ENCODE measurements at regions not wholly inside any gene's neighbourhood (a gene's known extent, or its start where the extent isn't known, plus 50 kb on each side); places are given as distances from the start of the nearest gene placed in this dataset.
"Not testable (repeated sequence)": the region's sequence is repeated elsewhere in the genome, so short reads cannot be mapped to it uniquely, and the experiment has no call there.

- no peaks in the 10 kb centered on the region for H3K27me3 ChIP-seq (replicated peaks in 1 of 7)
- no peak for DNase-seq
- no peaks in the 10 kb centered on the region for H3K4me1 ChIP-seq
- TF ChIP-seq POLR2AphosphoS5 (IDR thresholded peaks at IDR 0.05) = no peak
- H3K36me3 ChIP-seq = no peaks in the 10 kb centered on the region
- peaks cover 0 to 29% (median 0%) of the 10 kb centered on the region in 8 donors for H3K9me3 ChIP-seq
- H3K4me3 ChIP-seq = no peak overlapping the region
- H3K27ac ChIP-seq = no peak overlapping the region
- intact Hi-C loops (cut with DNase I; ENCODE audit: low total_unique reads) = no loop called here
Measured at GRCh38 chr12:33026791-33027190, 130.2 kb upstream of the PKP2 start.

DNA sequence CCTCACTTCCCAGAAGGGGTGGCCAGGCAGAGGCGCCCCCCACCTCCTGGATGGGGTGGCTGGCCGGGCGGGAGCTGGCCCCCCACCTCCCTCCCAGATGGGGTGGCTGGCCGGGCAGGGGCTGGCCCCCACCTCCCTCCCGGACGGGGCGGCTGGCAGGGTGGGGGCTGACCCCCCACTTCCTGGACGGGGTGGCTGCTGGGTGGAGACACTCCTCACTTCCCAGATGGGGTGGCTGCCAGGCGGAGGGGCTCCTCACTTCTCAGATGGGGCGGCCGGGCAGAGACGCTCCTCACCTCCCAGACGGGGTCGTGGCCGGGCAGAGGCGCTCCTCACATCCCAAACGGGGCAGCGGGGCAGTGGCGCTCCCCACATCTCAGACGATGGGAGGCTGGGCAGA, 126.1 kb upstream of the PKP2 start:
- DNase-seq; H3K4me3 ChIP-seq; intact Hi-C loops (cut with DNase I; ENCODE audit: low total_unique reads); H3K27ac ChIP-seq; H3K36me3 ChIP-seq; H3K4me1 ChIP-seq; H3K27me3 ChIP-seq (replicated peaks in 1 of 7): not testable (repeated sequence)
- peaks cover 0 to 47% (median 22%) of the 10 kb centered on the region in 8 donors for H3K9me3 ChIP-seq
- WGBS, 5 donors = 83 to 94% (median 91%) methylated on average over 9 to 20 of the region's 20 CpGs

DNA sequence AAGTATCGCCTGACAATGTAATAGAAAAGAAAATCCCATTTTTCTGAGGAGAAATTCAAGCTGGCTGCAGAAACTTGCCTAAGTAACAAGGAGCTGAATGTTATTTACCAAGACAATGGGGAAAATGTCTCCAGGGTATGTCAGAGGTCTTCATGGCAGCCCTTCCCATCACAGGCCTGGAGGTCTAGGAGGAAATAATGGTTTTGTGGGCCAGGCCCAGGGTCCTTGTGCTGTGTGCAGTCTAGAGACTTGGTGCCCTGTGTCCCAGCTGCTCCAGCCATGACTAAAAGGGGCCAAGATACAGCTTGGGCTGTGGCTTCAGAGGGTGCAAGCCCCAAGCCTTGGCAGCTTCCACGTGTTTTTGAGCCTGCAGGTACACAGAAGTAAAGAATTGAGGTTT, 120.5 kb upstream of the PKP2 start:
- intact Hi-C loops (cut with DNase I; ENCODE audit: low total_unique reads); DNase-seq; H3K27me3 ChIP-seq (replicated peaks in 1 of 7); H3K27ac ChIP-seq; H3K36me3 ChIP-seq; H3K4me1 ChIP-seq; H3K4me3 ChIP-seq: not testable (repeated sequence)
- peaks cover 0 to 74% (median 48%) of the 10 kb centered on the region in 8 donors for H3K9me3 ChIP-seq
- WGBS, 5 donors = 49 to 95% (median 59%) methylated on average over 1 to 2 of the region's 2 CpGs

- H3K36me3 ChIP-seq = no peaks in the 10 kb centered on the region
- no peaks in the 10 kb centered on the region for H3K27me3 ChIP-seq (replicated peaks in 1 of 7)
- H3K9me3 ChIP-seq = peaks cover 0 to 31% (median 19%) of the 10 kb centered on the region in 8 donors
- H3K27ac ChIP-seq = no peak overlapping the region
- intact Hi-C loops (cut with DNase I; ENCODE audit: low total_unique reads) = no loop called here
- no peak overlapping the region for H3K4me3 ChIP-seq
- TF ChIP-seq POLR2A (IDR thresholded peaks at IDR 0.05) (no peak), POLR2AphosphoS5 (IDR thresholded peaks at IDR 0.05) (no peak)
- TF ChIP-seq, protein P1, sequence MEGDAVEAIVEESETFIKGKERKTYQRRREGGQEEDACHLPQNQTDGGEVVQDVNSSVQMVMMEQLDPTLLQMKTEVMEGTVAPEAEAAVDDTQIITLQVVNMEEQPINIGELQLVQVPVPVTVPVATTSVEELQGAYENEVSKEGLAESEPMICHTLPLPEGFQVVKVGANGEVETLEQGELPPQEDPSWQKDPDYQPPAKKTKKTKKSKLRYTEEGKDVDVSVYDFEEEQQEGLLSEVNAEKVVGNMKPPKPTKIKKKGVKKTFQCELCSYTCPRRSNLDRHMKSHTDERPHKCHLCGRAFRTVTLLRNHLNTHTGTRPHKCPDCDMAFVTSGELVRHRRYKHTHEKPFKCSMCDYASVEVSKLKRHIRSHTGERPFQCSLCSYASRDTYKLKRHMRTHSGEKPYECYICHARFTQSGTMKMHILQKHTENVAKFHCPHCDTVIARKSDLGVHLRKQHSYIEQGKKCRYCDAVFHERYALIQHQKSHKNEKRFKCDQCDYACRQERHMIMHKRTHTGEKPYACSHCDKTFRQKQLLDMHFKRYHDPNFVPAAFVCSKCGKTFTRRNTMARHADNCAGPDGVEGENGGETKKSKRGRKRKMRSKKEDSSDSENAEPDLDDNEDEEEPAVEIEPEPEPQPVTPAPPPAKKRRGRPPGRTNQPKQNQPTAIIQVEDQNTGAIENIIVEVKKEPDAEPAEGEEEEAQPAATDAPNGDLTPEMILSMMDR (IDR thresholded peaks at IDR 0.05 in 8 of 11, conservative IDR thresholded peaks at IDR 0.05 in 3 of 11) = no peak
- H3K4me1 ChIP-seq = no peaks in the 10 kb centered on the region
- WGBS, 5 donors = 37 to 64% (median 47%) methylated on average over 3 of the region's 3 CpGs
- DNase-seq = no peak
Measured at GRCh38 chr12:33012226-33012625, 115.6 kb upstream of the PKP2 start.

DNA sequence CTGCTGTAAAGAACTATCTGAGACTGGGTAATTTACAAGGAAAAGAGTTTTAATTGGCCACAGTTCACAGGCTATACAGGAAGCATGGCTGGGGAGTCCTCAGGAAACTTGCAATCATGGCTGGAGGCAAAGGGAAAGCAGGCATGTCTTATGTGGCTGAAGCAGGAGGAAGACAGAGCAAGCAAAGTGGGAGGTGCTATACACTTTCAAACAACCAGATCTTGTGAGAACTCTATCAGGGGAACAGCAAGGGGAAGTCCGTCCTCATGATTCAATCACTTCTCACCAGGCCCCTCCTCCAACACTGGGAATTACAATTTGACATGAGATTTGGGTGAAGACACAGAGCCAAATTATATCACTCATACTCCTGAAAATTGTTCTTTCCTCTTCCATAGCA, 109.5 kb upstream of the PKP2 start:
- no peak for DNase-seq
- intact Hi-C loops (cut with DNase I; ENCODE audit: low total_unique reads) = no loop called here
- no peaks in the 10 kb centered on the region for H3K27me3 ChIP-seq (replicated peaks in 1 of 7)
- no peaks in the 10 kb centered on the region for H3K4me1 ChIP-seq
- H3K4me3 ChIP-seq = no peak overlapping the region
- H3K9me3 ChIP-seq = peaks cover 0 to 22% (median 12%) of the 10 kb centered on the region in 8 donors
- no peak overlapping the region for H3K27ac ChIP-seq
- H3K36me3 ChIP-seq = no peaks in the 10 kb centered on the region
- TF ChIP-seq, protein P1 (IDR thresholded peaks at IDR 0.05 in 8 of 11, conservative IDR thresholded peaks at IDR 0.05 in 3 of 11) = no peak
- TF ChIP-seq POLR2A (IDR thresholded peaks at IDR 0.05) (no peak), POLR2AphosphoS5 (IDR thresholded peaks at IDR 0.05) (no peak)
- WGBS, 5 donors = 56 to 80% (median 68%) methylated on average over 1 of the region's 1 CpG

- Histone ChIP-seq H3K9me3 (peaks cover 0 to 24% (median 12%) of the 10 kb centered on the region in 8 donors), H3K4me1 (no peaks in the 10 kb centered on the region), H3K27ac (no peak overlapping the region), H3K27me3 (replicated peaks in 1 of 7) (no peaks in the 10 kb centered on the region), H3K36me3 (no peaks in the 10 kb centered on the region), H3K4me3 (no peak overlapping the region)
- no peak for DNase-seq
- TF ChIP-seq POLR2AphosphoS5 (IDR thresholded peaks at IDR 0.05) (no peak), POLR2A (IDR thresholded peaks at IDR 0.05) (no peak)
- TF ChIP-seq, protein P1 (IDR thresholded peaks at IDR 0.05 in 8 of 11, conservative IDR thresholded peaks at IDR 0.05 in 3 of 11) = no peak
- intact Hi-C loops (cut with DNase I; ENCODE audit: low total_unique reads) = no loop called here
- 69 to 90% (median 83%) methylated on average over 2 of the region's 2 CpGs for WGBS, 5 donors
Measured at GRCh38 chr12:33000016-33000415, 103.4 kb upstream of the PKP2 start.

Measured in spleen (tissue), 11 donors.